ENCODE measurements at regions not wholly inside any gene's neighbourhood (a gene's known extent, or its start where the extent isn't known, plus 50 kb on each side); places are given as distances from the start of the nearest gene placed in this dataset.

- intact Hi-C loops (cut with DNase I), result no loop called here
- ATAC-seq (no peak), DNase-seq (ENCODE audit: missing footprints) (no peak)
These were observed 544.4 kb upstream of the EEF2KMT start for GRCh38 chr16:5642011-5642410.

DNA sequence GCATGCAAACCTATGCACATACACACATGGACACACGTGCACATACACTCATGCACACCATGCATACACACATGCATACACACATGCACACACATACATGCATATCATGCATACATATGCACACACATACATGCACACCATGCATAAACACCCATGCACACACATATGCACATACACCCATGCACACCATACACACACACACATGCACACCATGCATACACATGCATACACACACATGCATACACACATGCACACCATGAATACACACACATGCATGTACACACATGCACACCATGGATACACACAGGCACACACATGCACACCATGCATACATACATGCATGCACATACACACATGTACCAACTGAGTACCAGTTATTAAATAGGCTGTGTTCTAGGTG is 543.3 kb upstream of the EEF2KMT start:
- ATAC-seq (no peak), DNase-seq (ENCODE audit: missing footprints) (no peak)
- intact Hi-C loops (cut with DNase I), result no loop called here

DNA sequence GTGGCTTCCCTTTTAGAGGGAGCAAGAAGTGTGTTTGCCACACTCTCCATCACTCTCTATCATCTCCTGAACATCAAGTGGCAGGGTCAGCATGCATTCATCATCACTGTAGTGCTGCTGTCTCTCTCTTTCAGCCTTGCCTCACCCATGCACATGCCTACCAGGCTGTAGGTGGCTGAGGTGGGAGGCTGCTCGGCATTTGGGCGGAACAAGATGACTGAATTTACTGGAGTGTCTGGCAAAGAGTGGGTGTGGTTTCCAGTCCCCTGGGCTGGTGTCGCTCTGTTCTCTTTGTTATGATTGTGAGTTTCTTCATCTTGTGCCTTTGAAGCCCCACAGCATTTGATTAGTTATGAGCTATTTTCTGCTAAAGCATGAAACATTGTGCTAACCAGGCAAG is 541.9 kb upstream of the EEF2KMT start:
- intact Hi-C loops (cut with DNase I), result no loop called here
- ATAC-seq (no peak), DNase-seq (ENCODE audit: missing footprints) (no peak)

- ATAC-seq, result no peak
- intact Hi-C loops (cut with DNase I), result no loop called here
- no peak for DNase-seq (ENCODE audit: missing footprints)
These were observed 537.7 kb upstream of the EEF2KMT start for GRCh38 chr16:5635331-5635730.

DNA sequence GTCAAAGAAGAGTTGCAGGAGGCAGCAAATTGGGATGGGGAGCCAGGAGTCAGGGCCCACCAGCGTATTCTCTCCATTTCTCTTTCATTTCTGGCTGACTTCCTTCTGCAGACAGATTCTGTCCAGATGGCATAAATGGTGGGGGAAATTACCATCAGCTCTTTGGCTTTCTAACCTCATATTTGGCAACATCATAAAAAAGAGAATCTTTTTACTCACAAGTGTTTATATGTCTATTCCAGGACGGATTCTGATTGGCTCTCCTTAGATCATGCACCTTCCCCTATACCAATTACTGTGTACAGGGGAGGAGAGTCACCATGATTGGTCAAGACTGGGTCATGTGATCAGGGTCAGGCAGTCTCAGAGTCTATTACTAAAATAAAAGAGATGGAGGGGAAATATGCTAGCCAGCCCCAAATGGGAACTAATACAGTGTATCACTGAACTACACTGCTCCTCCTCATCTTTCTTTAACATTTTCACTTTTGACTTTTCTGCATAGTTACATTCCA is 537.1 kb upstream of the EEF2KMT start:
- DNase-seq (ENCODE audit: missing footprints) (no peak), ATAC-seq (no peak)
- intact Hi-C loops (cut with DNase I), result no loop called here

DNA sequence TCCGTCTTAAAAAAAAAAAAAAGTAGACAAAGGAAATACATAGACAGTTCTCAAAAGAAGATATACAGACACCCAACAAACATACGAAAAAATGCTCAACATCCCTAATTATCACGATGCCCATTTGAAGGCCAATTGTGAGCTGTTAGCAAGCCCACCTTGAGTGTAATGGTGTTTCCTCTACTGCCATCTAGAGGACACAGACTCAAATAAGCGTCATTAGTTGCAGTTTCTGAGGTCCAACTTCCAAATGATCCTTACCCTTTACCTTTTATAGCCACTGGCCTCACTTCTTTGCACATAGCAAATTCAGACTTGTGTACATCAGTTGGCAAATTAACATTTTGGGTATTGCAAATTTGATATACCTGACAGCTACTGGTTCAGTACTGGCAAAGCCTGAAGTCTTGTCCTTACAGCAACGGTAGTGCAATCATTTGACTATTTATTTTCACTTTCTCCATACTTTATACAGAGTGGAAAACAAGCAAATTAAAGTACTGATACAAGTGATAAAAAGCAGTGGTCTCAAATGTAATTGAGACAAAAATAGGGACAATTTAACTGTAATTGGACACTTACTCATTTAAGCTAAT is 536.3 kb upstream of the EEF2KMT start:
- intact Hi-C loops (cut with DNase I), result no loop called here
- DNase-seq (ENCODE audit: missing footprints), result no peak
- no peak for ATAC-seq

- ATAC-seq, result no peak
- intact Hi-C loops (cut with DNase I), result no loop called here
These were observed 524.8 kb upstream of the EEF2KMT start for GRCh38 chr16:5622234-5622884.

DNA sequence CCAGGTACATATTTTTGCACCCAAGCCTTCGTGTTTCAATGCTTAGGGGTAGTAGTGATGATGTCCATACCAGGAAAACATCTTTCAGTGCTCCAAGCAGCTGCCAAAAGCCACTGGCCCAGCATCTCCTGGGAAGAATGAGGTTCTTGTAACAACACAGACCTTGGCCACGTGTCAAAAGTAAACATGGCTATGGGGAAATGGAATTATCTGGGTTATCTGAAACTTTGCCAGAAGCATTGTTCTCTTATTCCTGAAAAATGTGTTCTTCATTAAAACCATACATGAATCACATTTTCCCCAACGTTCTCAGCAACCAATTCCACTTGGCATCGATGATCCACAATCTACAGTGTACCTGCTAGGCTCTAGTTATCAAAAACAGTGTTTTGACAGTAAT is 524.2 kb upstream of the EEF2KMT start:
- ATAC-seq, result no peak
- DNase-seq (ENCODE audit: missing footprints), result no peak
- intact Hi-C loops (cut with DNase I), result no loop called here

More at GRCh38 chr16:5622234-5622884, 524.8 kb upstream of the EEF2KMT start:
- DNase-seq (ENCODE audit: missing footprints), result no peak

DNA sequence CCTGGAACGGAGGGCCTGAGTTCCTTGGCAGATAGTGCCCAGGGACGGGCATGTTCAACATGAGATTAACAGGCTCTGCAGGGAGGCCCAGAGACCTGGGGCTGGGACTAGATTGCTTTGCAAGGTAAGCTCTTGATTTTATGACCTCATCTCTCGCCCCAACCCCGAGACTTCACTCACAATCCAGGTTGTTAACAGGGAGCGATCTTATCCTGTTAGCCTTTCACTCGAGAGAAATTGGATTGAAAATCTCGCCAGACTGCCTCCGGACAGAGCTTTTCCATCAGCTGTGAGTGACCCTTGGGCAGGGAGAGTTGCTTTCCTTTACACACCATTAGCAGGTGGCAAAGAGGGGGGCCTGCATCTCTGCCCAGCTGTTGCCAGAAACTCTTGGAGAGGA is 521.7 kb upstream of the EEF2KMT start:
- intact Hi-C loops (cut with DNase I), result no loop called here
- DNase-seq (ENCODE audit: missing footprints) (no peak), ATAC-seq (no peak)

GRCh38 chr16:5616841-5617240 is 519.2 kb upstream of the EEF2KMT start:
- no peak for DNase-seq (ENCODE audit: missing footprints)
- no peak for ATAC-seq
- intact Hi-C loops (cut with DNase I), result no loop called here

DNA sequence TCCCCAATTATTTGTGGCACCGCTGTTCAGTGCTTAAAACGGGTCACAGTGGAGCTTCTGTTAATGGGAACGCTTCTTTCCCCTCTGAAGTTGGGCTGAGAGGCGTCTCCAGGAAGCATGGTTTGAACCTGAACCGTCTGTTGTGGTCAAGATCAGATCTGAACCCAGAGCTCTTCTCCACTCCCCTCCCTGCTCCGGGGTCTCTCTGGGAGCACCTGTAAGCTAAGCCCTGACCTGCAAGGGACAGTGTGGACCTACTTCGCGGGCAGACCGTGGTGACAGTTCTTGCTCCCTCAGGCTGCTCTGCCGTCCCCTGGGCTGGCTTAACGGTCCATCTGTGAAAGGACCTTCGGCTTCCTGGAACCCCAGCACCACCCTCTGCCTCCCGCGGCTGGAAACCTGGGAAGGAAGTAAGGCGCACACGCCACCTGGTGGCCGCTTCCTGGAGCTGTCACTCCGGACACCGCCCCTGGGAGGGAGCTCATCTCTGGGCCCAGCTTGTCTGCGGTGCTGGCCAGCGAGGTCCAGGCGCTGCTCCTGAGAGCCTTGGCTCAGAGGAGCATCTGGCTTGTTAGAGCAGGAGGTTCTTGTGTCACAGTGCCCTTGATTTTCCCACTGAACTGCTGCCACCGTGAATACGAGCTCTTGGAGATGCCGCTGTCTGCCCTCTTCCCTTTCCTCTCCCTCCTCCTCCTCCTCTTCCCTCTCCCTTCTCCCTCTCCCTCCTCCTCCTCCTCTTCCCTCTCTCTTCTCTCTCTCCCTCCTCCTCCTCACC is 518.5 kb upstream of the EEF2KMT start:
- intact Hi-C loops (cut with DNase I), result no loop called here
- no peak for ATAC-seq
- no peak for DNase-seq (ENCODE audit: missing footprints)

DNA sequence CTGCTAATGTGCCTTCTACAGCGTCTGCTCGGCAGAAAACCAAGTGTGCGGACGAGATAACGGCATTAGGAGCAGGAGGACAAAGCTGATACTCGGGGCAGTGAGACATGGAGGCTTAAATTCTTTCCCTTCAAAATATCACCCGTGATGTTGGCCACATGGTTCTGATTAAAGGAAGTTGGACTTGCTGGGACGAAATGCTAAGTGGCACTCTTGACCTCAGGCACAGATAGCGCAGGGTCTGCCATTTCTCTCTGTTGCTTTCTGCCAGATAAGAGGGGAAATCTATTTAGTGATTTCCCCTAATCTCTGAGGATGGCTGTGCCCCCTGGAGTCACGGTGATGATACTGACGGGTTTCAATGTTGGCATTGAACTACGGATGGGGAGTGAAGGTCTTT is 509.6 kb upstream of the EEF2KMT start:
- DNase-seq (ENCODE audit: missing footprints), result no peak
- intact Hi-C loops (cut with DNase I), result no loop called here
- no peak for ATAC-seq

DNA sequence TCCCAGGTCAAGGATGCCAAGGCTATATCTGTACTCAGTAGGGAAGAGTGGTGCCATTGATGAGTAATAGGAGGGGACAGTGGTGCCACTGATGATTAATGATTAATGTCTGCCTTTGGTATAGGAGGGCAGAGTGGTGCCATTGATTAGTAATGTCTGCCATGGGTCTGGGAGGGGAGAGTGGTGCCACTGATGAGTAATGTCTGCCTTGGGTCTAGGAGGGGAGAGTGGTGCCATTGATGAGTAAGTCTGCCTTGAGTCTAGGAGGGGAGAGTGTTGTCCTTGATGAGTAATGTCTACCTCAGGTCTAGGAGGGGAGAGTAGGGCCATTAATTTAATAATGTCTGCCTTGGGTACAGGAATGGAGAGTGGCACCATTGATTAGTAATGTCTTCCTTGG is 507.8 kb upstream of the EEF2KMT start:
- intact Hi-C loops (cut with DNase I), result no loop called here
- ATAC-seq (no peak), DNase-seq (ENCODE audit: missing footprints) (no peak)

GRCh38 chr16:5604770-5605169 is 507.2 kb upstream of the EEF2KMT start:
- intact Hi-C loops (cut with DNase I), result no loop called here
- ATAC-seq, result no peak
- no peak for DNase-seq (ENCODE audit: missing footprints)

- intact Hi-C loops (cut with DNase I), result no loop called here
- ATAC-seq, result no peak
These were observed 506.2 kb upstream of the EEF2KMT start for GRCh38 chr16:5603836-5604235.

GRCh38 chr16:5601957-5602356 is 504.4 kb upstream of the EEF2KMT start:
- ATAC-seq (no peak), DNase-seq (ENCODE audit: missing footprints) (no peak)
- intact Hi-C loops (cut with DNase I), result no loop called here

More at GRCh38 chr16:5603836-5604235, 506.2 kb upstream of the EEF2KMT start:
- no peak for DNase-seq (ENCODE audit: missing footprints)

DNA sequence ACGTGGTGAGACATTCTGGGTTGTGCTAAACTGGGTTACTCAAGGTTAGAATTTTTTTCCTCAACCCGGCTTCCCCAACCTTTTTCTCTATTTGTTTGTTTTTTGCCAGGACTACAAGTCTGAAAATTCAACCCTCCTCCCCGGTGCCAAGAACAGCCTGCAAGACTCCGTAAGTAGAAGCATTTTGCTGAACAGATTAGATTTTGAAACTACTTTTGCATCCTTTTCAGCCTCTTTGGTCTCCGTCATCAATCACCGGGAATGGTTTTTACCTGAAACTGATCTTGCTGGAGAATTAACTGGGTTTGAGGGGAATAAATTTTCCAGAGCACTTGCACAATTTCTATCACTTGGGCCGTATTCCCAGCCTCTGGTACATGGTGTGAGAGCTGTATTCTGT is 501.2 kb upstream of the EEF2KMT start:
- DNase-seq (ENCODE audit: missing footprints), result no peak
- intact Hi-C loops (cut with DNase I), result no loop called here
- ATAC-seq, result no peak

- intact Hi-C loops (cut with DNase I), result no loop called here
- DNase-seq (ENCODE audit: missing footprints) (no peak), ATAC-seq (no peak)
These were observed 498.3 kb upstream of the EEF2KMT start for GRCh38 chr16:5595849-5596248.

DNA sequence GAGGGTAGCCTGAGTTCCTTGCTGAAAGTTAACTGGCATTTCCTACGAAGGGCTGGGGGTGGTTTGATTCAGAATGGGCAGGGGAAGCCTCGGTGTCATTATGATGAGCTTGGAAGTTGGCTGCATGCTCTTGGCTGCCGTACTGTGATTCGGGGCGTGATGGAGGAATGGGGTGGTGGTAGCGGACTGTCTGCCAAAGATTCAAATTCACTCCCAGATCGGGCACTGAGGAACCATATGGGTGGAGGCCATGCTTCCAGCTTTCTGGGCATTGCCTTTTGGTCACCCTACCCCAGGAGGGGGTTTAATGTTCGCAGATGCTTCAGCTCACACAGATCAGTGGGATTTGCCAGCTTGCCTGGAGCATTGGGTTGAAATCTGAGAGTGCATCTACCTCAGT is 492.8 kb upstream of the EEF2KMT start:
- intact Hi-C loops (cut with DNase I), result no loop called here
- DNase-seq (ENCODE audit: missing footprints), result no peak
- no peak for ATAC-seq

- DNase-seq (ENCODE audit: missing footprints) (no peak), ATAC-seq (no peak)
- intact Hi-C loops (cut with DNase I), result no loop called here
These were observed 492.3 kb upstream of the EEF2KMT start for GRCh38 chr16:5589812-5590373.
